Activated naive CD4-positive, alpha-beta T cell treated with anti-CD3 and anti-CD28 coated beads, Interleukin-2, amount 10 ng/mL, durations not matched to agents 7 days and 5 days (primary cell): ENCODE measurements at regions not wholly inside any gene's neighbourhood (a gene's known extent, or its start where the extent isn't known, plus 50 kb on each side); places are given as distances from the start of the nearest gene placed in this dataset.

ENCODE experiments used
- CTCF ChIA-PET: fragments of 350-600 bp; sonication (Branson Sonifier 250); formaldehyde crosslinking; loops from one replicate; lab custom pipeline; 2021; ENCODE audit warnings: antibody characterized with exemption; lab: Charles Lee
- DNase-seq: peaks from one replicate; pipeline ENCODE4 v3.0.0-alpha.2; 2020
- H3K27ac Mint-ChIP-seq: one replicate; pipeline ENCODE4 v1.8.0; 2021; ENCODE audit warnings: mild to moderate bottlenecking, moderate library complexity, mixed read lengths
- H3K27me3 Mint-ChIP-seq: one replicate; pipeline ENCODE4 v1.8.0; 2021; ENCODE audit warnings: mild to moderate bottlenecking, mixed read lengths
- H3K36me3 Mint-ChIP-seq: one replicate; pipeline ENCODE4 v1.8.0; 2021; ENCODE audit warnings: mixed read lengths
- H3K4me1 Mint-ChIP-seq: one replicate; pipeline ENCODE4 v1.8.0; 2021; ENCODE audit warnings: mixed read lengths
- H3K4me3 Mint-ChIP-seq: one replicate; pipeline ENCODE4 v1.8.0; 2021; ENCODE audit warnings: mild to moderate bottlenecking, moderate library complexity, mixed read lengths
- H3K9me3 Mint-ChIP-seq: one replicate; pipeline ENCODE4 v1.8.0; 2021; ENCODE audit warnings: mixed read lengths

- no peak for DNase-seq
- Mint-ChIP-seq H3K4me1 (no peaks in the 10 kb centered on the region), H3K4me3 (no peak overlapping the region), H3K27ac (no peak overlapping the region), H3K36me3 (no peaks in the 10 kb centered on the region), H3K9me3 (no peaks in the 10 kb centered on the region), H3K27me3 (no peaks in the 10 kb centered on the region)
- CTCF ChIA-PET = no interaction called here
These were observed 250.9 kb downstream of the ACTR3B start for GRCh38 chr7:153010416-153010815.

DNA sequence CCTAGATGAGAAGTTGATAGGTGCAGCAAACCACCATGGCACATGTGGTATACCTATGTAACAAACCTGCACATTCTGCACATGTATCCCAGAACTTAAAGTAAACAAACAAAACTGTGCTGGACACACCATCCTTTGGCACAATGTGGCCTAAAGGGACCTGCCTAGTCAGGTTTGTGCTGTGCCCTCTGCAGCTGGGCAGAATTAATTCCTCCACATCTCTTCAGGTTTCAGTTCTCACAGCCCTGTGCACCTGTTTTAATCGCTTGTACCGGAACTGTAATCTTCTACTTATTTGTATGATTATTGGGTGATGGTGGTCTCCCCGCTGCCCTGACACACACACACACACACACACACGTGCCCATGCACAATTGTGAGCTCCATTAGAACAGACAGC lies 252.7 kb downstream of the ACTR3B start:
- Mint-ChIP-seq H3K27me3 (no peaks in the 10 kb centered on the region), H3K9me3 (no peaks in the 10 kb centered on the region), H3K4me1 (no peaks in the 10 kb centered on the region), H3K4me3 (no peak overlapping the region), H3K27ac (no peak overlapping the region), H3K36me3 (no peaks in the 10 kb centered on the region)
- DNase-seq = no peak
- CTCF ChIA-PET = no interaction called here

DNA sequence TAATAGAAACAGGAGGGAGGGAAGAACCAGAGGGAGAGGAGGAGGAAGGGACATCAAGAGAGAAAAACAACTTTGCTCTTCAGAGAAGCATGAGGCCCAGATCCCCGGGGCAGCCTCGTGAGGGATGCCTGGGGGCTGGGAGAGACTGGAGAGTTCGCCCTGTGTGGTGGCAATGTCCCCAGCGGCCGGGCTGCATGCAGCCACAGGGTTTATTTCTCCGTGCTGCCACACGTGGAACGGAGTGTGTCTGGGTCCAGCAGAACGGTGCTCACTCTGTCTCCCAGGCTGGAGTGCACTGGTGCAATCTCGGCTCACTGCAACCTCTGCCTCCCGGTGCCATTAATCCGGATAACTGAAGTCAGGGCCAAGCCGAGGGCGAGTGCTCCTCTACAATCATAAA lies 257.7 kb downstream of the ACTR3B start:
- Mint-ChIP-seq H3K27ac (no peak overlapping the region), H3K4me3 (no peak overlapping the region), H3K9me3 (no peaks in the 10 kb centered on the region), H3K27me3 (no peaks in the 10 kb centered on the region), H3K4me1 (no peaks in the 10 kb centered on the region), H3K36me3 (no peaks in the 10 kb centered on the region)
- CTCF ChIA-PET = no interaction called here
- DNase-seq = no peak

DNA sequence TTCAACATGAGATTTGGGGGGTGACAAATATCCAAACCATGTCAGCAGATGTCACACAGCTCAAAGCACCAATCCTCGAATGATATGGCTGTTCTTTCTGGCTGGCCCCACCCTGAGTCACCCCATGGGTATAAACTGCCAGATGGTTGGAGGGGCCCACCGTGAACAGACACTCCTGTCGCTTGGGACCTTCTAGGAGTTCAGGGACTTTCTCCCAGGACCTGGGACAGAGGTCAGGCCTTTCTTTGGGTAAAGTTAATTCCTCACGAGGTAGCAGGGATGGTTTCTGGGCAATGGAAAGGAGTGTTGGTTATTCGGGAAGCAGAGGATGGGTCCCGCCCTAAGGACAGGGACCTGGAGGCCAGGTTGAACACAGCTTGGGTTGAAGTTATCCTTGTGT lies 262.0 kb downstream of the ACTR3B start:
- H3K4me3 Mint-ChIP-seq = no peak overlapping the region
- H3K27me3 Mint-ChIP-seq = no peaks in the 10 kb centered on the region
- no peaks in the 10 kb centered on the region for H3K4me1 Mint-ChIP-seq
- DNase-seq = no peak
- CTCF ChIA-PET = no interaction called here
- no peak overlapping the region for H3K27ac Mint-ChIP-seq
- H3K9me3 Mint-ChIP-seq = no peaks in the 10 kb centered on the region
- H3K36me3 Mint-ChIP-seq = no peaks in the 10 kb centered on the region

- H3K36me3 Mint-ChIP-seq = no peaks in the 10 kb centered on the region
- no peaks in the 10 kb centered on the region for H3K9me3 Mint-ChIP-seq
- H3K27ac Mint-ChIP-seq = no peak overlapping the region
- H3K27me3 Mint-ChIP-seq = no peaks in the 10 kb centered on the region
- no peaks in the 10 kb centered on the region for H3K4me1 Mint-ChIP-seq
- H3K4me3 Mint-ChIP-seq = no peak overlapping the region
- CTCF ChIA-PET = no interaction called here
- DNase-seq = no peak
These were observed 263.1 kb downstream of the ACTR3B start for GRCh38 chr7:153022475-153023193.

DNA sequence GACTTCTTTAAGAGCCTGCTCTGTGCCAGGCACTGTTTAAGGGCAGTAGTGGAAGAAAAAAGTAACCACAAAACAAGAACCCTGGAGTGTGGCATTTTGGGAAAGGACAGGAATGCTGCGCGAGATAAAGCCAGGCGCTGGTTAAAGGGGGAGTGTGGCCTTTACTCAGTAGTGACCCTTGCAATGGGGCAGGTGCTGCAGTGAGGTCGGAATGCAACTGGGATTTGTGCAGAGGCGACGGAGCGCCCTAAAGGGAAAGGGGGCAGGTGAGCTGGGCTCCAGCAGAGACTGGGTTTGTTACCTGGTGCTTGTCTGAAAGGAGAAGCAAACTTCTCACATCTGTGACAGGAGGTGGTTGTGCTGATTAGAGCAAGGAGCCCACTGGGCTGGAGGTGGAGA lies 263.6 kb downstream of the ACTR3B start:
- H3K27ac Mint-ChIP-seq = no peak overlapping the region
- CTCF ChIA-PET = no interaction called here

GRCh38 chr7:153027210-153027609 lies 267.7 kb downstream of the ACTR3B start:
- H3K4me3 Mint-ChIP-seq = no peak overlapping the region
- no peaks in the 10 kb centered on the region for H3K4me1 Mint-ChIP-seq
- H3K36me3 Mint-ChIP-seq = no peaks in the 10 kb centered on the region
- no peaks in the 10 kb centered on the region for H3K9me3 Mint-ChIP-seq
- H3K27me3 Mint-ChIP-seq = peaks cover 4% of the 10 kb centered on the region
- H3K27ac Mint-ChIP-seq = no peak overlapping the region
- DNase-seq = no peak
- CTCF ChIA-PET = no interaction called here

More for the DNA sequence above, 263.6 kb downstream of the ACTR3B start:
- Mint-ChIP-seq H3K4me3 (no peak overlapping the region), H3K4me1 (no peaks in the 10 kb centered on the region), H3K27me3 (no peaks in the 10 kb centered on the region), H3K36me3 (no peaks in the 10 kb centered on the region), H3K9me3 (no peaks in the 10 kb centered on the region)
- DNase-seq = no peak

- Mint-ChIP-seq H3K9me3 (no peaks in the 10 kb centered on the region), H3K27ac (no peak overlapping the region), H3K4me3 (no peak overlapping the region), H3K36me3 (no peaks in the 10 kb centered on the region), H3K27me3 (peaks cover 4% of the 10 kb centered on the region), H3K4me1 (no peaks in the 10 kb centered on the region)
- DNase-seq = no peak
- CTCF ChIA-PET = no interaction called here
These were observed 268.4 kb downstream of the ACTR3B start for GRCh38 chr7:153027904-153028303.

GRCh38 chr7:153030976-153031375 lies 271.4 kb downstream of the ACTR3B start:
- Mint-ChIP-seq H3K27ac (no peak overlapping the region), H3K9me3 (no peaks in the 10 kb centered on the region), H3K4me3 (no peak overlapping the region), H3K36me3 (no peaks in the 10 kb centered on the region), H3K27me3 (peaks cover 4% of the 10 kb centered on the region), H3K4me1 (no peaks in the 10 kb centered on the region)
- CTCF ChIA-PET = no interaction called here
- DNase-seq = no peak

GRCh38 chr7:153034791-153035190 lies 275.2 kb downstream of the ACTR3B start:
- CTCF ChIA-PET = no interaction called here
- no peak for DNase-seq
- no peaks in the 10 kb centered on the region for H3K36me3 Mint-ChIP-seq
- no peaks in the 10 kb centered on the region for H3K9me3 Mint-ChIP-seq
- peaks cover 4% of the 10 kb centered on the region for H3K27me3 Mint-ChIP-seq
- no peaks in the 10 kb centered on the region for H3K4me1 Mint-ChIP-seq
- H3K27ac Mint-ChIP-seq = no peak overlapping the region
- H3K4me3 Mint-ChIP-seq = no peak overlapping the region

DNA sequence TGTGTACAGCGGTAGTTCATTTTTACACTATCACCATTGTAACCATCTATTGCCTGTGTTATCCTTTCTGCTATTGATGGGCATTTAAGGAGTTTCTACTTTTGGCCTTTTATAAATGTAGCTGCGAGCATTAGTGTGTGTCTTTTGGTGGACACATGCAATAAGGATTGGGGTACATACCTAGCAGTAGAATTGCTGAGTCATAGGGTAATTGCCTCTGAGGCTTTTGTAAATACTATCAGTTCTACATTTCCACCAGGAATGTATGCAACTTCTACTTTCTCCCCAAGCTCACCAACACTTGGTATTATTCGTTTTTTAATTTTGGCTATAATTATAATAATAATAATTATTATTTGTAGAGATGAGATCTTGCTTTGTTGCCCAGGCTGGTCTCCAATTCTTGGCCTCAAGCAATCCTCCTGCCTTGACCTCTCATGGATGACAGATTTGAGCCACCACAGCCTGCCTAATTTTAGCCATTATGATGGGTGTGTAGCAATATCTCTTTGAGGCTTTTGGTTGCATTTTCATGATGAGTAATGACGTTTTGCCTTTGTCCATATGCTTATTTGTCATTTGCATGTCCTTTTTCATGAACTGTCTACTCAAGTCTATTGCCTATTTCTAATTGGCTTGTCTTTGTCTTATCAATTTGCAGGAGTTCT lies 277.0 kb downstream of the ACTR3B start:
- H3K9me3 Mint-ChIP-seq = no peaks in the 10 kb centered on the region
- H3K36me3 Mint-ChIP-seq = no peaks in the 10 kb centered on the region
- H3K4me3 Mint-ChIP-seq = no peak overlapping the region
- CTCF ChIA-PET = no interaction called here
- no peaks in the 10 kb centered on the region for H3K4me1 Mint-ChIP-seq
- no peak for DNase-seq
- no peak overlapping the region for H3K27ac Mint-ChIP-seq
- H3K27me3 Mint-ChIP-seq = peaks cover 2% of the 10 kb centered on the region

- H3K4me3 Mint-ChIP-seq = no peak overlapping the region
- CTCF ChIA-PET = no interaction called here
These were observed 283.9 kb downstream of the ACTR3B start for GRCh38 chr7:153043440-153043839.

DNA sequence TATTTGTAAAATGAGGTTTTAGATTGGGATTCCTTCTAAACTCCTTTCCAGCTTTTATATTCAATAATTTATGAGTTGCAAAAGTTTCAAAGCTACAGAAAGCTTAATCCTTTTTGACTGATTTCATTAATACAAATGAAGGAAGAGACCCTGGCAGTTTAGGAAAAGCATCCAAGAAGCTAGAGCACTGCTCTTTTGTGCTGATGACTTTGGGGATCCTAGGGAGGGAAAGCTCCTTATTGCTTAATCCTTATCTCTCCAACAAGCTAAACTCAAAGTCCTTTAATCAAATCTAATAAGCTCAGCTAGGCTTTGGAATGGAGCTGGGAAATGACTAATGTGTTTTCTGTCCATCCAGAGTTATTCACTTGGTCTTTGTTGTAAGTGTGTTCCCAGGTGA lies 285.4 kb downstream of the ACTR3B start:
- peaks cover 2% of the 10 kb centered on the region for H3K9me3 Mint-ChIP-seq
- no peaks in the 10 kb centered on the region for H3K36me3 Mint-ChIP-seq
- DNase-seq = no peak
- no peaks in the 10 kb centered on the region for H3K4me1 Mint-ChIP-seq
- H3K27me3 Mint-ChIP-seq = no peaks in the 10 kb centered on the region
- no peak overlapping the region for H3K4me3 Mint-ChIP-seq
- CTCF ChIA-PET = no interaction called here
- H3K27ac Mint-ChIP-seq = no peak overlapping the region

More at GRCh38 chr7:153043440-153043839, 283.9 kb downstream of the ACTR3B start:
- Mint-ChIP-seq H3K9me3 (peaks cover 2% of the 10 kb centered on the region), H3K27me3 (no peaks in the 10 kb centered on the region), H3K36me3 (no peaks in the 10 kb centered on the region), H3K4me1 (no peaks in the 10 kb centered on the region), H3K27ac (no peak overlapping the region)
- no peak for DNase-seq

DNA sequence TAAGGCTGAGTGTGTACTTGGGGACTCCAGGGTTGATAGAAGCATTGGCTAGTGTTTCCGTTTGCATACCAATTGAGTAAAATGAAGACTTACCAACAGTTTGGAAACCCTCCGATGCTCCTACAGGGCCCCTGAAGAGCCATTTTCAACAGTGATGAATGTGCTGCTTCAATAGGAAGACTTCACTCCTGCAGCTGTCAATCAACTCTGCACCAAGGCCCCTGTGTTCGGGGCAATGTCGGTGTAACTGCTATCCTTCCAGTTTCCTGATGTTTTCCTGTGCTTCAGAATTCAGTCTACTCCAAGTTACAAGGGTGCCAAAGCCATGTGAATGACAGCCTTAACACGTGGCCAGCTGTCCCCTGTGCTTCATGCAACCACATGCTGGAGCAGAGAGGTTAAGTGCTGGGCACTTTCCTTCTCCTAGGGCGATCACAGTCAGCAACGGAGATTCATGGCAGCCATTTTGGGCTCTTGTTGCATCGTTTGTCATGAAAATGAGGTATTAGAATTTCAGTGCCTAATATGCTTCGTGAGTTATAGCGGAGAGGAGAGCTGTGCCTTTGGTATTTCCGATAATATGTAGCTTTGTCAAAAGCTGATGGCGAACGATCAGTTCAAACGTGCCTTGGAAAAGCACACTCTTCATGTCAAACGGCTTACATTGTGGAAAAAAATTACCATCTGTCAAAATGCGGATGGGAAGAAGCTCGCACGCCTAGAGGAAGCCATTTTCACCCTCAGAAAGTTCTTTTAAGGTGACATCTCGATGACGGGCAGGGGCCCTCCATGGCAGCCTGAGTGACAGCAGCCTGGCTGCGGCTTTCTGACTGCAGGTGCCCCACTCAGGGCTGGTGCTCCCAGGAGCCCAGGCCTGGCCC lies 287.8 kb downstream of the ACTR3B start:
- peaks cover 4% of the 10 kb centered on the region for H3K27me3 Mint-ChIP-seq
- H3K27ac Mint-ChIP-seq = no peak overlapping the region
- H3K9me3 Mint-ChIP-seq = peaks cover 2% of the 10 kb centered on the region
- CTCF ChIA-PET = no interaction called here
- no peaks in the 10 kb centered on the region for H3K4me1 Mint-ChIP-seq
- no peak for DNase-seq
- H3K4me3 Mint-ChIP-seq = no peak overlapping the region
- no peaks in the 10 kb centered on the region for H3K36me3 Mint-ChIP-seq
